Fibroblast of lung (primary cell): ENCODE measurements at regions not wholly inside any gene's neighbourhood (a gene's known extent, or its start where the extent isn't known, plus 50 kb on each side); places are given as distances from the start of the nearest gene placed in this dataset.

Experiments used
- EZH2 ChIP-seq: IDR thresholded peaks from 2 replicates; pipeline ENCODE4 v1.5.1; 2012; ENCODE audit warnings: low read length, control low read depth, mild to moderate bottlenecking; ENCODE audit errors: missing control alignments
- TF ChIP-seq, protein P1 (sequence below), 2 donors: IDR thresholded peaks in 1 of 2; conservative IDR thresholded peaks in 1 of 2; 1 replicate in 1 of 2; 2 replicates in 1 of 2; pipeline ENCODE4 v1.5.1; 2011 to 2012; ENCODE audit warnings: low read length in 2 of 2, control low read depth in 1 of 2, inconsistent platforms in 1 of 2, low read depth in 1 of 2, mild to moderate bottlenecking in 1 of 2

DNA sequence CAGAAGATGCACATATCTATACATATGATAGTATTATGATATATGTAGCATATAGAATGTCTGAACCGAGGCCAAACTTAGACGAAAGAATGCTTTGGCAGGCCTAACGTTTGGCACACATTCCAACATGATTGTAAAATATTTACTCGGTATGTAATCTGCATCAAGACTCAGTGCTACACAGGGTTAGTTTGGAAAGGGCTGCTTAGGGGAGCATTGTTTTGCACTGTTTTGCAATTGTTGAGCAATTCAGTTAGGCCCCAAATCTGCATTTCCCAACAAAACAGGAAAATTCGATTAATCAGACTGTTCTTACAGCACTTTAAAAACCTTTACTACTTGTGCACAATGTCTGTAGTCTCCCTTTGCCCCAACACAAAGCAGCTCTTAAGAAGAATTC, 216.0 kb upstream of the NEGR1 start:
- TF ChIP-seq EZH2, result no peak
- TF ChIP-seq, protein P1, sequence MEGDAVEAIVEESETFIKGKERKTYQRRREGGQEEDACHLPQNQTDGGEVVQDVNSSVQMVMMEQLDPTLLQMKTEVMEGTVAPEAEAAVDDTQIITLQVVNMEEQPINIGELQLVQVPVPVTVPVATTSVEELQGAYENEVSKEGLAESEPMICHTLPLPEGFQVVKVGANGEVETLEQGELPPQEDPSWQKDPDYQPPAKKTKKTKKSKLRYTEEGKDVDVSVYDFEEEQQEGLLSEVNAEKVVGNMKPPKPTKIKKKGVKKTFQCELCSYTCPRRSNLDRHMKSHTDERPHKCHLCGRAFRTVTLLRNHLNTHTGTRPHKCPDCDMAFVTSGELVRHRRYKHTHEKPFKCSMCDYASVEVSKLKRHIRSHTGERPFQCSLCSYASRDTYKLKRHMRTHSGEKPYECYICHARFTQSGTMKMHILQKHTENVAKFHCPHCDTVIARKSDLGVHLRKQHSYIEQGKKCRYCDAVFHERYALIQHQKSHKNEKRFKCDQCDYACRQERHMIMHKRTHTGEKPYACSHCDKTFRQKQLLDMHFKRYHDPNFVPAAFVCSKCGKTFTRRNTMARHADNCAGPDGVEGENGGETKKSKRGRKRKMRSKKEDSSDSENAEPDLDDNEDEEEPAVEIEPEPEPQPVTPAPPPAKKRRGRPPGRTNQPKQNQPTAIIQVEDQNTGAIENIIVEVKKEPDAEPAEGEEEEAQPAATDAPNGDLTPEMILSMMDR (conservative IDR thresholded peaks at IDR 0.05 in 1 of 2, IDR thresholded peaks at IDR 0.05 in 1 of 2; ENCODE audit: low read depth in 1 of 2, low read length in 2 of 2), result no peak
